GM21737 (cell line): ENCODE measurements at regions not wholly inside any gene's neighbourhood (a gene's known extent, or its start where the extent isn't known, plus 50 kb on each side); places are given as distances from the start of the nearest gene placed in this dataset.
"Not testable (repeated sequence)": the region's sequence is repeated elsewhere in the genome, so short reads cannot be mapped to it uniquely, and the experiment has no call there.

Experiments used
- ATAC-seq: cut with Tn5 transposase; IDR thresholded peaks from one replicate; pipeline ENCODE4 v1.9.1; 2021; ENCODE audit warnings: mild to moderate bottlenecking, moderate library complexity; ENCODE audit not compliant: unreplicated experiment

- ATAC-seq = not testable (repeated sequence)
Observed at GRCh38 chr4:86478151-86478550, 116.0 kb upstream of the PTPN13 start.

- ATAC-seq = no peak
Observed at GRCh38 chr4:86481440-86481839, 112.7 kb upstream of the PTPN13 start.

GRCh38 chr4:86482306-86483172 lies 111.6 kb upstream of the PTPN13 start:
- ATAC-seq = no peak

- no peak for ATAC-seq
Observed at GRCh38 chr4:86483173-86483490, 111.0 kb upstream of the PTPN13 start.

- no peak for ATAC-seq
Observed at GRCh38 chr4:86483773-86484172, 110.3 kb upstream of the PTPN13 start.

- no peak for ATAC-seq
Observed at GRCh38 chr4:86484241-86484640, 109.9 kb upstream of the PTPN13 start.

- ATAC-seq = no peak
Observed at GRCh38 chr4:86487738-86488348, 106.3 kb upstream of the PTPN13 start.

GRCh38 chr4:86493460-86493859 lies 100.7 kb upstream of the PTPN13 start:
- ATAC-seq = no peak

GRCh38 chr4:86496094-86497080 lies 97.7 kb upstream of the PTPN13 start:
- no peak for ATAC-seq

GRCh38 chr4:86497131-86497530 lies 97.0 kb upstream of the PTPN13 start:
- no peak for ATAC-seq

- ATAC-seq = no peak
Observed at GRCh38 chr4:86497980-86498862, 95.9 kb upstream of the PTPN13 start.

GRCh38 chr4:86498863-86499166 lies 95.3 kb upstream of the PTPN13 start:
- no peak for ATAC-seq

- ATAC-seq = no peak
Observed at GRCh38 chr4:86500527-86500926, 93.6 kb upstream of the PTPN13 start.

GRCh38 chr4:86502081-86502480 lies 92.0 kb upstream of the PTPN13 start:
- no peak for ATAC-seq

- no peak for ATAC-seq
Observed at GRCh38 chr4:86506591-86506990, 87.5 kb upstream of the PTPN13 start.

GRCh38 chr4:86508436-86508835 lies 85.7 kb upstream of the PTPN13 start:
- ATAC-seq = no peak

- ATAC-seq = no peak
Observed at GRCh38 chr4:86511590-86511989, 82.5 kb upstream of the PTPN13 start.

GRCh38 chr4:86512631-86513030 lies 81.5 kb upstream of the PTPN13 start:
- no peak for ATAC-seq

GRCh38 chr4:86515963-86516362 lies 78.2 kb upstream of the PTPN13 start:
- ATAC-seq = not testable (repeated sequence)

GRCh38 chr4:86521373-86521969 lies 72.6 kb upstream of the PTPN13 start:
- ATAC-seq = no peak
